GM19035 (cell line): ENCODE measurements at regions not wholly inside any gene's neighbourhood (a gene's known extent, or its start where the extent isn't known, plus 50 kb on each side); places are given as distances from the start of the nearest gene placed in this dataset.

Experiments
- ATAC-seq: cut with Tn5 transposase; IDR thresholded peaks from one replicate; pipeline ENCODE4 v1.9.1; 2021; ENCODE audit not compliant: unreplicated experiment

DNA sequence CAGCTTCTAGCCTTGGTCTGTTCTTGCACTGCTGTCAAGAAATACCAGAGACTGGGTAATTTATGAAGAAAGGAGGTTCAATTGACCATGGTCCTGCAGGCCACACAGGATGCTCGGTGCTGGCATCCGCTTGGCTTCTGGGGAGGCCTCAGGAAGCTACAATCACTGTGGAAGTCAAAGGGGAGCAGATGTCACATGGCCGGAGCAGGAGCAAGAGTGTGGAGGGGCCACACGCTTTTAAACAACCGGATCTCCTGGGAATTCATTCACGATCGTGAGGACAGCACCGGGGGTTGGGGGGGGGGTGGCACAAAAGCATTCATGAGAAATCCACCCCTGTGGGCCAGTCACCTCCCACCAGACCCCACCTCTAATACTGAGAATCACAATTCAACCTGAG, 850.4 kb upstream of the SALL3 start:
- ATAC-seq: no peak

DNA sequence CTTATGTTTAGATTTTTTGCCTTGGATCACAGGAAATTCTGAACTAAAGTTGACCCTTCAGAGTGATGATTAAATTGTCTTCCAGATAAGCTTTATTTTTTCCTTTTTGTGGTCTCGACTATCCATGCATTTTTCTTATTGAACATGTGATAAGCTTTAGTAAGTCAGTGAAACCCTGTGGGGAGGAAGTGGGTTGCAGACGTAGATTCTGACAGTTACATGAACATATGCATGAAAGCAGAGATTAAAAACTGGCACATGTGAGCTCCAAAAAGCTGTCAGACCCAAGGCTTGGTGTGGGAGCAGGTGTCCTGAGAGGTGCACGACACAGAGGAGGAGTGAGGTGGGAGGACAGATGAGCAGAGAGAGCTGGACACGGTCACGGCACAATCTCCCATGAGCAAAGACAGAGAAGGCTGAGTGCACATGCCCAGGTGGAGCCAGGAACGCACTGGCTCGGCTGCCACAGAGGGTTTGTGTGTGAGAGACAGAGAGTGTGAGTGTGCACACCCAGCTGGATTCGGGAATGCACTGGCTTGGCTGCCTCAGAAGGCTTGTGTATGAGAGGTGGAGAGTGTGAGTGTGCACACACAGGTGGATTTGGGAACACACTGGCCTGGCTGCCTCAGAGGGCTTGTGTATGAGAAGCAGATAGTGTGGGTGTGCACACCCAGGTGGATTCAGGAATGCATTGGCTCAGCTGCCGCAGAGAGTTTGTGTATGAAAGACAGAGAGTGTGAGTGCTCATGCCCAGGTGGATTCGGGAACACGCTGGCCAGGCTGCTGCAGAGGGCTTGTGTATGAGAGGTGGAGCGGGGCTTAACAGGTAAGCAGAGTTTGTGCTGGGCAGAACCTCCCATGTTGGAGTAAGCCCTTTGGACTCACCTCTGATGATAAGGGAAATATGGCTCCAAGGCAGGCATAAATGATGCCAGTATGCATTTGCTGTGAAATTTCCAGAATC, 849.1 kb upstream of the SALL3 start:
- no peak for ATAC-seq

DNA sequence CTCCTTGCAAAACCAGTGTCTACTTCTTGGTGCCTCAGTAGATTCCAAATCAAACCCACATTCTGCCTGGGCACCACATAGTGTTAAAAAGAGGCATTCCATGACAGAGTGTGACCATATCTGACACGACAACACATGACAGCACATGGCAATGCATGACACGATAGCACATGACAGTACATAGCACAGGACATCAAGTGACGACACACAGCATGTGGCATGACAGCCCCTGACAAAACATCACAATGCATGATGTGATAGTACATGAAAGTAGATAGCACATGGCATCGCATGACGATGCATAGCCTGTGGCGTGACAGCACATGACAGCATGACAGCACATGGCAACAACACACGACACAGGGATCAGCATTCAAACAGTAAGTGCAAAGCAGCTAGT, 845.9 kb upstream of the SALL3 start:
- no peak for ATAC-seq

DNA sequence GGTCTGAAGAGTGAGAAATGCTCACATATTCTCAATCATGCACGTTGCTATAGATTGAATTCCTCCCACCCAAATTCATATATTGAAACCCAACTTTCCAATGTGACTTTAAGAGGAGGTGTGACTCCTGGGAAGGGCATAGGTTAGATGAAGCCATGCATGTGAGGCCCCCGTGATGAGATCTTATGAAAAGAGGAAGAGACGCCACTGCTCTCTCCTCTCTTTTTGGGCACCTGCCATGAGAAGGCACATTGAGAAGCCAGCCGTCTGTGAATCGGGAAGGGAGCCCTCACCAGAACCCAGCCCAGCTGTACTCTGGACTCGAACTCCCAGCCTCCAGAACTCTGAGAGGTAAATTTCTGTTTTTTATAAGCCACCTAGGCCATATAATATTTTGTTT, 842.6 kb upstream of the SALL3 start:
- ATAC-seq: no peak

DNA sequence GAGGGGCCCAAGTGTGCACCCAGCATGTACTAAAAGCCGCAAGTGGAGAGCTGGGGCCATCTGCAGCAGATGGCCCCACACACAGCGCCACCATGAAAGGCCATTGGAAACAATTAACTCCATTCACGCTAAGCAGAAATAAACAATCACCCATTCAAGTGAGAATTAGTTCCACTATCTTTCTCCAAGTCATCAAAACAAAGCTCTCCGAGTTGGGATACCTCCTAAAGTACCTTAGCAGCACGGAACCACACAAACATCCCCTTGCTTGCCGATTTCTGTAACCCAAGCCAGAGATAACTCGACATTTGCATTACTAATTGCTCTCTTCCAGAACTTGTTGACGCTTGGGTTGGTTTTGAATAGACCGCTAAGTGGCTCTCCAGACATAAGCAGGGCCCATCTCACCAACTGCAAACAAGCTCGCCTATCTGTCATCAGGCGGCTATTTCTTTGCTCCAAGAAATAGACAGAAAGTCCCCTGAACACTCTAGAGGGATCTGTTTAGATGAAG, 840.6 kb upstream of the SALL3 start:
- ATAC-seq: no peak

DNA sequence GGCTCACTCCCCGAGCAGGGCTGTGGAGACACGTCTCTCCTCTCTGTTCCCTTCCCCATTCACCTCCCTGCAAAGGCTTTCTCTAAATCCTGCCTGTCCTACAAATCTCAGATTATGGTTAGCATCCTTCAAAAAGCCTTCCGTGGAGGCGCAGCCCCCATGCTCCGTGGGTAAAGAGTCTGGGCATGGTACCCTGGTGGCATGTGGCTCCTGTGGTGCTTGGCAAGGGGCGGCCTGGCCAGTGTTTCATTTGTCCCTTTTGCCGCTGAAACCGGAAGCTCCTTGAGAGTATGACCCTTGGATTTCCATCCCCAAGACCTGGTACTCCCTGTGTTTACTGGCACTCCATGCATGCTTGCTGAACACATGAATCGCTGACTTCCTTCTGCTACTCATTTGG, 839.3 kb upstream of the SALL3 start:
- no peak for ATAC-seq

DNA sequence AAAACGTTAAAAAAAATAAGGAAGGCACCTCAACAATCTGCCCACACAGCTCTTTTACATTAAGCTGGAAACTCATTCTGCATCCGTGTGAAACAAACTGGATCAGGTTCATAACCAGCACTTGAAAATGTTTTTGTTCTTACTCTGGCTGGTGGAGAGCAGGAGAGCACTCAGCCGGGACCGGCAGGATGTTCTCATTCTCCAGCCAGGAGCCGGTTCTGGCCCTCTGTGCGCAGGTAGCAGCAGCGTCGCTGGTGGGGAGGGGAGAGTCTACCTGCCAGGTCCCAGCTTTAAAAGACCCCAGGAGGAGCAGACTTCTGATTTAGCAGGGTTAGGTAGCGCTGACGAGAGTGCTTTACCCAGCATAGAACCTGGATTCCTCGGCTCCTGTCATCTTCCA, 834.9 kb upstream of the SALL3 start:
- no peak for ATAC-seq

DNA sequence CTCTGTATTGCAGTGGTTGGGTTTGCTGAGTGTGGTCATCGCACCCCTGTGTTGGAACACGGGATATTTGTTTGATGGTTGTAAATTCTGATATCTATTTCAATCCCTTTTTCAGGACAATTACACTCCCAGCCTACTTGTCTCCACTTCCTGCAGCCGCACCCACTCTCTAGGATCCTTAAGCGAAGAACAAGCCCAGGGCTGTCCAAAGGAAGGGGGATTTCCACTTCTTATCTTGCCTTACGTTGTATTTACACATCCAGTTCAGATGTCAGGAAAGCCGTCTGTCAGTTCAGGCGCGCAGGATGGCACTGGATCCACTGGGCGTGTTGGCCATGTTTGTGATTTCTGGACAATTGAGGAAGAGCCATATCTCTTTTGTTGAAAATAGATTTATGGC, 834.5 kb upstream of the SALL3 start:
- no peak for ATAC-seq

DNA sequence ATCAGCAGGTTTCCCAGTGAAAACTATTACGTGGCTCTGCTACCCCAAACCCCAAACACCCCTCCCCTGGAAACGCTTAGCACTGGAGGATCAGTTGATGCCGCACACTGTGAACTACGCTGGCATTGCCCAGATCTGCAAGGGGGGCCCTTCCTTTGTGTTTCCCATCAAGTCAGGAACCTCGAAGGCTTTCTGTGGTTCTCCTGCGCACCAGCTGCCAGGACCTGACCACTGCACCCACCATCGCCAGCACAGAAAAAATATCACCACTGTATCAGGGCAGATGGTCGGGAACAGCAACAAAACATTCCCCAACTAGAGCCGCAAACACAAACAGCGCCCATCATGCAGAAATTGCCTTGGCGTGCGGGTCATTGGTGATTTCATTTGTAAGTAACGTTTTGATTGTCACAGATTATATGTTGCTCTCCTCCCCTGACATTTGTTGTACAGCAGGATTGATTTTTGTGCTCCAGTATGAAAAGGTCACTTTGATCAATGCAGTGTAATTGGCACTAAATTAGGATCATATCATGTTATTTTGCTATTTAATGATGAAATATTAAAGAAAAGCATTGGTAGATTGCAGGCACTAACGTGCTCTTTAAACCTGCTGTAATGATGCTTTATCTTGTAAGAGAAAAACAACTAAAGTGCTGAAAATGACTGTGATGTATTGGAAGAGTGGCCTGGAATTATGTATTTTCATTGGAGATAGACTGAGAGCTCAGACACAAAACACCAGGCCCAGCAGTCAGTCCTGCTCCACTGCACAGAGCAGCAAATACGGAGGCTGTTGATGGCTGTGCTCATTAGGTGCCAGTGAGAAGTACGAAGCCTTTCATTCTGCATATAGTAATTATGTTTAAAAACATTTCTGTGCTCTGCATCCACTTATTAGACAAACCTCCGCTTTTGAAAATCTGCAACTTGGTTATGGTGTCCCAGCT, 833.2 kb upstream of the SALL3 start:
- ATAC-seq: no peak

DNA sequence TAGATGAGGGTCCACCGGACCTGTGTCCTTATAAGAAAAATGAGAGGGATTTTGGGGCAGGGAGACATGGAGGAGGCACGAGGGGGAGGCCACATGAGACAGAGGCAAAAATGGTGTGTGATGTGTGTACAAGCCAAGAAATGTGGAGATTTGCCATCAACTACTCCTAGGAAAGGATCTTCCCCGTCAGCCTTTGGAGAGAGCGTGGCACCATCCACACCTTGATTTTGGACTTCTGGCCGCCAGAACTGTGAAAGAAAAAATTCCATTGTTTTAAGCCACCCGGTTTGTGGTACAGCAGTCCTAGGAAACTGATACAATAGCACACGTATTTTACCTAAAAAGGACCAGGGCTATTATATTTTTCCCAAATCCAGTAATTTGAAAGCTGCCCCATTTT, 829.0 kb upstream of the SALL3 start:
- no peak for ATAC-seq

DNA sequence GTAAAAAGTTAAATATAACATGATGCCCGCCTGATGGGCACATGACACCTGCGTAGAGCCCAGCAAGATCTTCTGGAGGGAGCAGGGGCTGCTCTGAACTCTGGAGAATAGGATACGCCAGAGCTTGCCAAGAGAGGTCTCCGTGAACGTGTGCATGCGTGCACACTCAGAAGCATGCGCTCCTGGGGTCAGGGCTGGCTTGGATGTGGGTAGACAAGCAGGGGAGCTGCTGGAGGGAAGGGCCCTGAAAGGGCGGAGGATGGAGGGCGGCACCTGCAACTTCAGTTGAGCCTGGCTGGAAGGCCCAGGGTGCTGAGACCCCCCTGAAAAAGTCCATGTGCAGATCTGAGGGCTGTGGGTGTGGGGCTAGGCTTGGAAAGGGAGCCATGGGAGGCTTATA, 828.4 kb upstream of the SALL3 start:
- no peak for ATAC-seq

DNA sequence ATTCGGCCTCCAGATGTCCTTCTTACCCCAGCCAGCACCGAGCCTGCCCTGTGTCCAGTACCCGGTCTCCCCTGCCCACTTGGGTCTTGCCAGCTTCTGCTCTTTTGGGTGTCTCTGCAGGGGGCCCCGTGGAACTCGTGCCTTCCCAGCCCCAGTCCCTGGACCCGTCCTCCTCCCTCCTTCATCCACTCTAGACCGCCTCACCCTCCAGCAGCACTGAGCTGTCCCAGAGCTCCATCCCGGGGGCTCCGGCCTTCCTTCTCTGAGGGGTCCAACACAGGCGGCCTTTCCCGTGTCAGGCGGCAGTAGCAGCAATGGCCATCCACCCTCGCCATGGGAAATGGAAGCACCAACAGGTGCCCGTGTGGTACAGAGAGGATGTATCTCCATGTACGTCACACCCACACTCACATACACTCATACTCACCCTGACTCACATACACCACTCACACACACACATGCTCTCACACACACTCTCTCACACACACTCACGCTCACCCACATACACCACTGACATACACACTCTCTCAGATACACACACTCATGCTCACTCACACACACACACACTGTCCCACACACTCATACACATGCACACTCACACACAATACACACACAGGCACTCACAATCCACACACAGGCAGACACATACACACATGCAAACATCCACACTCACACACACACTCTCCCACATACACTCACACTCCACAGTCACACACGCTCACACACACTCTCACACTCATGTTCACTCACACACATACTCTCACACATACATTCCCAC, 827.5 kb upstream of the SALL3 start:
- no peak for ATAC-seq

DNA sequence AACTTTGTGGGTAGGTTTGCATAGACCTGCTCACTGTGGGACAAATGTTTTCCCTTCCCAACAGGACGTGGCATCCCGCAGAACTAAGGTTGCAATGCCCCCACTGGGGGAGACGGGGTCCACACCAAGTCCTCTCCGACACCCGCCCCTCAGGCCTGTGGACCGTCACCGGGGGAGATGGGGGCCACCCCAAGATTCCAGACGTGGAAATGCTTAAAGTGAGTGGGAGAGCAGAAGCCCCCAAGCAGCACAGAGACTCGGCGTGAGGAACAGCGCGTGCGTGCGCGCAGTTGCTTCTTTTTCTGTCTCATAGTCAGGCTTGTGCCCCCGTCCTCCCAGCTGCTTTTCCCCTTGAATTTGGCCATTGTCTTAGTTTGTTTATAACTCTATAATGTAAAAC, 826.3 kb upstream of the SALL3 start:
- no peak for ATAC-seq

DNA sequence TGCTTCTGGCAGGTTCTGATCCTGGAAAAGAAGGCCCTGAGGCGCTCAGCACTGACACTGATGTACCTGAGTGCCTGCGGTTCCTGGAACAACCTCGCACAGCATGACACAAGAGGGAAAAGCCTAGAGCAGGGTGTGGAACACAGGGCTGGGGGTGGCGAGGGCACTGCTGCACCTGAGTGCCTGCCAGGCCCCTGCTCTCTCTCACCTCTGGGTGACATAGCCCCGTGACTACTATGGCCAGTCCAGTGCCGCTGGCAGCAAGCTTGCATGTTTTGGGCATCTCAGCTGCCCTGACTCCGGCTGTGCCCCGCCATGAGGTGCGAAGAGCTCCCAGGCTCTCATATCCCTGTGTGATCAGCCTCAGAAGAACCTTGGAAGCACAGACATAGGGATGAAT, 825.2 kb upstream of the SALL3 start:
- ATAC-seq: no peak

DNA sequence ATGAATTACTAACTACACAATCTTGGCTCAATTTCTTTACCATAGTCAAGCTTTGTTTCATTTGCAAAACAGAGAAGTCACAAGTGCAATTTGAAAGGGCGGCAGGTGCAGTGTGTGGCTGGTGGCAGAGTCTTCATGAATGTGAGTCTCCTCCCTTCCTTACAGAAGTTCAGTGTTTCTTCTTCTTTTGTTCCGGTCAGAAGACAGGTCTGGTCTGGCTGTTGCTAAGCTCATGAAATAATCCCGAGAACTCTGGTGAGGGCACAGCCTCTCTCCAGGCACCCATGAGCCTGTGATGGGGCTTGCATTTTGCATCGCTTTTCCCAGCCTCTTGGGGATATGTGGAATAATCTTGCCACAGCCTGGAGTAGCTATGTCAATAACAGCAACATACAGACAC, 824.8 kb upstream of the SALL3 start:
- no peak for ATAC-seq

DNA sequence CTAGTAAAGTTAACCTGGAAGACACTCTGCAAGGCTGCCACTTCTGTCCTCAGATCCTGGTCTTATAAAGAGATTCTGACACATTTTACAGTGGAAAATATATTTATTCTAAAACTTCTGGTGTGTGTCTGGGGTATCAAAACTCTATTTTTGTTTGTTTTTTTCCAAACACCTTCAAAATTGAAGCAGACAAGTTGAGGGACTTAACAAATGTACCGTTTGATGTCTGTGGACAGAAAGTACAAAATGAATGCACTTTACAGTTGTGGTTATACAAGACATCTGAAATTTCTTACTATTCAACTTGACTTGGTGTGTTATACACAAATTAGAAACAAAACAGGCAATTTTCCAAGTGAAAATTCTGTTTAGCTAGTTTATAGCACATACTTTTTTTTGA, 823.2 kb upstream of the SALL3 start:
- ATAC-seq: no peak

DNA sequence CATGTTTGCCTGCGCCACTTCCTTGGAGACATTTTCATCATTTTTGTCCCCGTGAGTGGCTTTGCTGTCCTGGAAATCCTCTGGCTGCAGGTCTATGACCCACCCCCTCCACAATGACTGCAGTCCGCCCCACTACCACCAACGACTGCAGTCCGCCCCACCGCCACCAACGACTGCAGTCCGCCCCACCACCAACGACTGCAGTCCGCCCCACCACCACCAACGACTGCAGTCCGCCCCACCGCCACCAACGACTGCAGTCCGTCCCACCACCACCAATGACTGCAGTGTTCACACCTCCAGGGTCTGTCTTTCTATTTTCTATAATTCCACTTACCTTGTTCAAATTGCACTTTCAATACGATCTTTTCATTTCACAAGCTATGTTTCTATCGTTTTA, 820.7 kb upstream of the SALL3 start:
- no peak for ATAC-seq

DNA sequence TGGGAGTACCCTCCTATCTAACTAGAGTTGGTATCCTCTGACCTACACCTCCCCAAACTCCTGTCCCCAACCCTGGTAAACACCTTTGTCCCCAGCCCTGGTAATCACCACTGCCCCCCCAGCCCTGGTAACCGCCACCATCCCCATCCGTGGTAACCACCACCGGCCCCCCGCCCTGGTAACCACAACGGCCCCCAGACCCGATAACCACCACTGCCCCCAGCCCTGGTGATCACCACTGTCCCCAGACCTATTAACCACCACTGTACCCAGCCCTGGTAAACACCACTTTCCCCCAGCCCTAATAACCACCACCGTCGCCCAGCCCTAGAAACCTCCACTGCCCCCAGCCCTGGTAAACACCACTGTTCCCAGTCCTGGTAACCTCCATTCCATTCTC, 820.2 kb upstream of the SALL3 start:
- no peak for ATAC-seq

DNA sequence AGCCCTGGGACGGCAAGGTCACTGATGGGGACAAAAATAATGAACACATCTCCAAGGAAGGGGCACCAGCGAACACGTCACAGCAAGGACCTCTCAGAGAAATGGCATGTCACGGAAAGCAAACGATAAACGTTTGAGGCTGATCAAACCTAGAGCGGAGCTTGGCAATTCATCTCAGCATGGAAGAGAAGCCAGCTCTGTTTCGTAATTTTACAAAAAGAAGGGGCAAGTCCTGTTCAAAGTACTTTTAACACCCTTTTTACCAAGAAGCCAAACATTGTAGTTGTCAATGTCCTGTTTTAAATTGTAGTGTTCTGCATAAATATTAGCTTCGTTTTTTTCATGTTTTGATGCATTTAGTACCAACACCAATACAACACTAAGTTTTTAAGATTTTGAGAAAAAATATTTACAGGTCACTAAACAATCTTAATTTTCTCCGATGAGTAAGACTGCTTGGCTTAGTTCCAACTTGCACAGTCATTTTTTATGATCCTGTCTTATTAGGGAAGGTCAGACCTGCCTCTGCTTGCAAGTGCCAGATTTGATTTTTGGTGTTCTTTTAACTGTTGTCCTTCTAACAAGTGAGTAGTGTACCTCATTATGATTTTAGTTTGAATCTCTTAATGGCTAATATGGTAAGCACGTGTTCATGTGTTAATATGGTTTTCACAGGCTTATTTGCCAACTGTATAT, 818.5 kb upstream of the SALL3 start:
- ATAC-seq: no peak

DNA sequence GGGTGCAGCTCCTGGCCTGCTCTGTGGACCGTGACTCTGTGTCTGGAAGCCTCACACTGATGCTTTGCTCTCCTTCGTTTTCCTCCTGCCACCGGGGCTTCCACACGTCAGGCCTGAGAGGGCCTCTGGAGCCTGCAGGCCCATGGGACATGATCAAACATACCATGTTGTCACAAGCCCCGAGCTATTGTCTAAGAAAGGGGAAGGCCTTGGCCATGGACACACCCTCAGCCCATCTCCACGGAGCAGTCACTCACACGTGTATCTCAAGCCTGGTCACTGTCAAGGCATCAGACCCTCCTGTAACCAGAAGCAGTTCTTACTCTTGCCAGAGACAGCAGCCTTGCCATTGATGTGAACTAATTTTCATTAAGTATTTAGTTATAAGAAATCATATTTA, 814.1 kb upstream of the SALL3 start:
- no peak for ATAC-seq
